Endothelial cell of umbilical vein (primary cell): ENCODE measurements at regions not wholly inside any gene's neighbourhood (a gene's known extent, or its start where the extent isn't known, plus 50 kb on each side); places are given as distances from the start of the nearest gene placed in this dataset.

Experiments
- CTCF ChIP-seq, 2 donors: IDR thresholded peaks; 1 replicate in 1 of 2; 2 replicates in 1 of 2; pipeline ENCODE4 v1.5.1; 2011; ENCODE audit warnings: low read length in 2 of 2, mild to moderate bottlenecking in 2 of 2, moderate library complexity in 2 of 2, control low read depth in 1 of 2, inconsistent platforms in 1 of 2, low read depth in 1 of 2; ENCODE audit not compliant: insufficient read depth in 1 of 2; ENCODE audit errors: extremely low read depth in 1 of 2
- EZH2 ChIP-seq: IDR thresholded peaks from 2 replicates; pipeline ENCODE4 v1.6.1; 2012; ENCODE audit warnings: borderline replicate concordance, low read depth, mild to moderate bottlenecking, moderate library complexity, low read length, inconsistent platforms; ENCODE audit not compliant: severe bottlenecking
- GATA2 ChIP-seq: IDR thresholded peaks from 2 replicates; pipeline ENCODE4 v1.7.0; 2011; ENCODE audit warnings: low read depth, mild to moderate bottlenecking, moderate library complexity, mixed read lengths, low read length; ENCODE audit not compliant: insufficient read length, insufficient read depth
- JUN ChIP-seq: IDR thresholded peaks from 2 replicates; pipeline ENCODE4 v1.6.1; 2011; ENCODE audit warnings: borderline replicate concordance, low read depth; ENCODE audit not compliant: insufficient read length, insufficient read depth
- MYC ChIP-seq: IDR thresholded peaks from one replicate; pipeline ENCODE4 v1.6.1; 2011; ENCODE audit warnings: mild to moderate bottlenecking, low read depth, low read length
- POLR2A ChIP-seq: IDR thresholded peaks from 2 replicates; pipeline ENCODE4 v1.6.1; 2012; ENCODE audit warnings: low read depth, mild to moderate bottlenecking, control low read depth, low read length
- POLR2AphosphoS5 ChIP-seq: IDR thresholded peaks from 2 replicates; pipeline ENCODE4 v1.6.1; 2012; ENCODE audit warnings: low read depth, mild to moderate bottlenecking, control low read depth, low read length, moderate library complexity; ENCODE audit not compliant: insufficient read depth
- TF ChIP-seq, protein P1 (sequence below): IDR thresholded peaks from 2 replicates; pipeline ENCODE4 v1.6.1; 2011; ENCODE audit not compliant: insufficient read depth, insufficient read length

DNA sequence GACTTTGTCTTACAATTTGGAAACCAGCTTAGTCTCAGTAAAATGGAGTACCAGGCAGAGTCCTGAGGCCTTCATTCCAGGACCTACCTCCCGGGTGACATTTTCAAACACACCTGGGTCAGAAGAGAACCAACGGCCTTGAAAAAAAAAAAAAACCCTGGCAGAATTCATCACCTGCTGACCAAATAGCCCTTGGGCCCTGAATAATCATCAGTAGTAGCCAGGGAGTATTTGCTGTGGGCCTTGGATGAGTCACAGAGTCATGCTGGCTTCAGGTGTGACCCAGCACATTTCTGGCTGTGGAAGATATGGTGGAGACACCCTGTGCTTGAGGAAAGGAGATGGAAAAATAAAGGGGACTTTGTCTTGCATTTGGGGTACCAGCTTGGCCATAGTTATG is 92.2 kb downstream of the LPAR4 start:
- no peak for TF ChIP-seq CTCF (IDR thresholded peaks at IDR 0.05; ENCODE audit: extremely low read depth in 1 of 2, insufficient read depth in 1 of 2, low read depth in 1 of 2, low read length in 2 of 2)
- no peak for TF ChIP-seq POLR2AphosphoS5
- TF ChIP-seq POLR2A = no peak
- no peak for TF ChIP-seq EZH2
- no peak for TF ChIP-seq MYC
- no peak for TF ChIP-seq JUN
- TF ChIP-seq, protein P1, sequence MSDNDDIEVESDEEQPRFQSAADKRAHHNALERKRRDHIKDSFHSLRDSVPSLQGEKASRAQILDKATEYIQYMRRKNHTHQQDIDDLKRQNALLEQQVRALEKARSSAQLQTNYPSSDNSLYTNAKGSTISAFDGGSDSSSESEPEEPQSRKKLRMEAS = no peak
- no peak for TF ChIP-seq GATA2
